ENCODE measurements at regions not wholly inside any gene's neighbourhood (a gene's known extent, or its start where the extent isn't known, plus 50 kb on each side); places are given as distances from the start of the nearest gene placed in this dataset.
A peak's percentile ranks its signal among the peaks of the same experiment; 100 is the strongest.

DNA sequence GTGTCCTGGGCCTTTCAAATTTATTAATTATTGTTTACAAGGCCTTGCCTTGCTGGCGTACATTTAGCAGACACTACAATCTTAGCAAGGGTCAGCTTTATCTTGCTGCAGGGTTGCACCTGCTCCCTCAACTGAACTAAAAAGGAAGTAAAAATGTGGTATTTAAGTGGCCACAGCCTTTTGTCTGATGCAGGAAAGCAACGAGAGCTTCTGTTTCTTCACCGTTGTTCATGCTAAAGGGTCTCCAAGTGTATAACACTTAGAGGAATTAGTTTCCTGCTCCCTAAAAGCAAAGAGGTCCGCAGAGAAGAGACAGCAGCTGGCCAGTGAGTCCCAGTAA is 62.8 kb upstream of the EGLN3 start:
- Histone ChIP-seq H3K4me1 (replicated peaks in 1 of 2; ENCODE audit: control insufficient read depth in 2 of 2, insufficient read depth in 2 of 2, low read length in 2 of 2) (peaks cover 0 to 17% of the 10 kb centered on the region in 2 experiments; a peak in 2 of 5 replicates), H3K79me2 (ENCODE audit: control insufficient read depth, insufficient read depth, low read length) (no peaks in the 10 kb centered on the region), H4K20me1 (replicated peaks; ENCODE audit: control insufficient read depth, insufficient read depth, low read length) (no peaks in the 10 kb centered on the region), H3K27me3 (ENCODE audit: control insufficient read depth in 2 of 2, insufficient read depth in 2 of 2, low read length in 2 of 2) (no peaks in the 10 kb centered on the region), H3K4me3 (no peak overlapping the region), H2AFZ (ENCODE audit: low read depth, low read length) (peak overlapping the region; percentile 71), H3K36me3 (ENCODE audit: control insufficient read depth, insufficient read depth, low read length) (no peaks in the 10 kb centered on the region), H3K4me2 (ENCODE audit: insufficient read depth, low read length) (no peak overlapping the region), H3K9me1 (ENCODE audit: control insufficient read depth, insufficient read depth, low read length) (no peaks in the 10 kb centered on the region), H3K9me3 (replicated peaks; ENCODE audit: control insufficient read depth, insufficient read depth, low read depth, low read length) (no peaks in the 10 kb centered on the region), H3K27ac (ENCODE audit: extremely low read depth, low read depth, low read length) (no peak overlapping the region), H3K9ac (ENCODE audit: insufficient read depth in 1 of 2, low read depth in 2 of 2, low read length in 2 of 2) (no peak overlapping the region)
- DNase-seq (ENCODE audit: extremely low read depth in 1 of 4, low spot score in 3 of 4) (no peak), ATAC-seq (peak; percentile 54; the same call in 2 of the 3 replicates), FAIRE-seq (no peak)
- no TSS peak for BruUV-seq (replicated peaks)
- in situ Hi-C loops (cut with MboI): no loop called here
- WGBS (ENCODE audit: insufficient coverage, low coverage, missing lambda C conversion rate): 22% methylated on average over 4 of the region's 4 CpGs
- intact Hi-C loops (cut with micrococcal nuclease): no loop called here
- ChIA-PET POLR2A (interaction anchor here (1.5 kb wide), 1 partner anchor 10 kb away, joined by 6 read pairs; no protein-coding TSS in a partner anchor), CTCF (ENCODE audit: low intra/inter-chr PET ratio) (interaction anchor here (0.6 kb wide), 1 partner anchor 16 kb away, joined by 3 read pairs; no protein-coding TSS in a partner anchor)
- TF ChIP-seq EP300 (IDR thresholded peaks at IDR 0.05; ENCODE audit: low read length) (no peak), MCM3 (IDR thresholded peaks at IDR 0.05) (no peak), ZNF561 (CRISPR knock-in tag; conservative IDR thresholded peaks at IDR 0.05) (no peak), HDAC2 (IDR thresholded peaks at IDR 0.05) (no peak), ZMIZ1 (IDR thresholded peaks at IDR 0.05; ENCODE audit: low read depth in 2 of 2, low read length in 2 of 2) (no peak), ESRRA (IDR thresholded peaks at IDR 0.05; ENCODE audit: borderline replicate concordance, low read depth) (no peak), RFX7 (CRISPR knock-in tag; IDR thresholded peaks at IDR 0.05) (no peak), MEIS2 (IDR thresholded peaks at IDR 0.05; ENCODE audit: partially characterized antibody) (no peak), BMI1 (IDR thresholded peaks at IDR 0.05; ENCODE audit: low read length) (no peak)
- TF ChIP-seq, protein P1, sequence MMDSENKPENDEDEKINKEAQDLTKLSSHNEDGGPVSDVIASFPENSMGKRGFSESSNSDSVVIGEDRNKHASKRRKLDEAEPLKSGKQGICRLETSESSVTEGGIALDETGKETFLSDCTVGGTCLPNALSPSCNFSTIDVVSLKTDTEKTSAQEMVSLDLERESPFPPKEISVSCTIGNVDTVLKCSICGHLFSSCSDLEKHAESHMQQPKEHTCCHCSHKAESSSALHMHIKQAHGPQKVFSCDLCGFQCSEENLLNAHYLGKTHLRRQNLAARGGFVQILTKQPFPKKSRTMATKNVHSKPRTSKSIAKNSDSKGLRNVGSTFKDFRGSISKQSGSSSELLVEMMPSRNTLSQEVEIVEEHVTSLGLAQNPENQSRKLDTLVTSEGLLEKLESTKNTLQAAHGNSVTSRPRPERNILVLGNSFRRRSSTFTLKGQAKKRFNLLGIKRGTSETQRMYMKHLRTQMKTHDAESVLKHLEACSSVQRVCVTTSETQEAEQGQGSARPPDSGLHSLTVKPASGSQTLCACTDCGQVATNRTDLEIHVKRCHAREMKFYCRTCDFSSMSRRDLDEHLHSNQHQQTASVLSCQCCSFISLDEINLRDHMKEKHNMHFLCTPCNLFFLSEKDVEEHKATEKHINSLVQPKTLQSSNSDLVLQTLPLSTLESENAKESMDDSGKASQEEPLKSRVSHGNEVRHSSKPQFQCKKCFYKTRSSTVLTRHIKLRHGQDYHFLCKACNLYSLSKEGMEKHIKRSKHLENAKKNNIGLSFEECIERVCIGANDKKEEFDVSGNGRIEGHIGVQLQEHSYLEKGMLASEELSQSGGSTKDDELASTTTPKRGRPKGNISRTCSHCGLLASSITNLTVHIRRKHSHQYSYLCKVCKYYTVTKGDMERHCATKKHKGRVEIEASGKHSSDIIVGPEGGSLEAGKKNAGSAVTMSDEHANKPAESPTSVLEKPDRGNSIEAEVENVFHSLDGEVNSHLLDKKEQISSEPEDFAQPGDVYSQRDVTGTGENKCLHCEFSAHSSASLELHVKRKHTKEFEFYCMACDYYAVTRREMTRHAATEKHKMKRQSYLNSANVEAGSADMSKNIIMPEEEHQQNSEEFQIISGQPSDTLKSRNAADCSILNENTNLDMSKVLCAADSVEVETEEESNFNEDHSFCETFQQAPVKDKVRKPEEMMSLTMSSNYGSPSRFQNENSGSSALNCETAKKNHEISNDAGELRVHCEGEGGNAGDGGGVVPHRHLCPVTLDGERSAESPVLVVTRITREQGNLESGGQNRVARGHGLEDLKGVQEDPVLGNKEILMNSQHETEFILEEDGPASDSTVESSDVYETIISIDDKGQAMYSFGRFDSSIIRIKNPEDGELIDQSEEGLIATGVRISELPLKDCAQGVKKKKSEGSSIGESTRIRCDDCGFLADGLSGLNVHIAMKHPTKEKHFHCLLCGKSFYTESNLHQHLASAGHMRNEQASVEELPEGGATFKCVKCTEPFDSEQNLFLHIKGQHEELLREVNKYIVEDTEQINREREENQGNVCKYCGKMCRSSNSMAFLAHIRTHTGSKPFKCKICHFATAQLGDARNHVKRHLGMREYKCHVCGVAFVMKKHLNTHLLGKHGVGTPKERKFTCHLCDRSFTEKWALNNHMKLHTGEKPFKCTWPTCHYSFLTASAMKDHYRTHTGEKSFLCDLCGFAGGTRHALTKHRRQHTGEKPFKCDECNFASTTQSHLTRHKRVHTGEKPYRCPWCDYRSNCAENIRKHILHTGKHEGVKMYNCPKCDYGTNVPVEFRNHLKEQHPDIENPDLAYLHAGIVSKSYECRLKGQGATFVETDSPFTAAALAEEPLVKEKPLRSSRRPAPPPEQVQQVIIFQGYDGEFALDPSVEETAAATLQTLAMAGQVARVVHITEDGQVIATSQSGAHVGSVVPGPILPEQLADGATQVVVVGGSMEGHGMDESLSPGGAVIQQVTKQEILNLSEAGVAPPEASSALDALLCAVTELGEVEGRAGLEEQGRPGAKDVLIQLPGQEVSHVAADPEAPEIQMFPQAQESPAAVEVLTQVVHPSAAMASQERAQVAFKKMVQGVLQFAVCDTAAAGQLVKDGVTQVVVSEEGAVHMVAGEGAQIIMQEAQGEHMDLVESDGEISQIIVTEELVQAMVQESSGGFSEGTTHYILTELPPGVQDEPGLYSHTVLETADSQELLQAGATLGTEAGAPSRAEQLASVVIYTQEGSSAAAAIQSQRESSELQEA (IDR thresholded peaks at IDR 0.05; ENCODE audit: low read depth): no peak
- TF ChIP-seq, protein P2, sequence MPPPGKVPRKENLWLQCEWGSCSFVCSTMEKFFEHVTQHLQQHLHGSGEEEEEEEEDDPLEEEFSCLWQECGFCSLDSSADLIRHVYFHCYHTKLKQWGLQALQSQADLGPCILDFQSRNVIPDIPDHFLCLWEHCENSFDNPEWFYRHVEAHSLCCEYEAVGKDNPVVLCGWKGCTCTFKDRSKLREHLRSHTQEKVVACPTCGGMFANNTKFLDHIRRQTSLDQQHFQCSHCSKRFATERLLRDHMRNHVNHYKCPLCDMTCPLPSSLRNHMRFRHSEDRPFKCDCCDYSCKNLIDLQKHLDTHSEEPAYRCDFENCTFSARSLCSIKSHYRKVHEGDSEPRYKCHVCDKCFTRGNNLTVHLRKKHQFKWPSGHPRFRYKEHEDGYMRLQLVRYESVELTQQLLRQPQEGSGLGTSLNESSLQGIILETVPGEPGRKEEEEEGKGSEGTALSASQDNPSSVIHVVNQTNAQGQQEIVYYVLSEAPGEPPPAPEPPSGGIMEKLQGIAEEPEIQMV (tag; conservative IDR thresholded peaks at IDR 0.05; ENCODE audit: low read depth): no peak

All from K562 (cell line).